LoVo (cell line): ENCODE measurements at regions not wholly inside any gene's neighbourhood (a gene's known extent, or its start where the extent isn't known, plus 50 kb on each side); places are given as distances from the start of the nearest gene placed in this dataset.

Experiments
- DNase-seq: peaks from one replicate; pipeline ENCODE4 v3.0.0-alpha.2; 2016; ENCODE audit warnings: low spot score

GRCh38 chr12:103182299-103182698 lies 224.8 kb downstream of the ASCL1 start:
- no peak for DNase-seq

GRCh38 chr12:103196467-103196866 lies 239.0 kb downstream of the ASCL1 start:
- DNase-seq: no peak

- DNase-seq: no peak
These were observed 240.4 kb downstream of the ASCL1 start for GRCh38 chr12:103197725-103198388.

- no peak for DNase-seq
These were observed 241.0 kb downstream of the ASCL1 start for GRCh38 chr12:103198499-103198898.

- DNase-seq: no peak
These were observed 248.4 kb downstream of the ASCL1 start for GRCh38 chr12:103205906-103206305.

GRCh38 chr12:103207936-103208335 lies 250.5 kb downstream of the ASCL1 start:
- DNase-seq: no peak

GRCh38 chr12:103241184-103241583 lies 254.6 kb downstream of the C12orf42 start:
- DNase-seq: no peak

- no peak for DNase-seq
These were observed 251.2 kb downstream of the C12orf42 start for GRCh38 chr12:103244596-103244995.

GRCh38 chr12:103247531-103247930 lies 248.2 kb downstream of the C12orf42 start:
- DNase-seq: no peak

GRCh38 chr12:103249607-103250006 lies 246.2 kb downstream of the C12orf42 start:
- DNase-seq: no peak

GRCh38 chr12:103250487-103250886 lies 245.3 kb downstream of the C12orf42 start:
- no peak for DNase-seq
